Peyer's patch (tissue), 4 donors: ENCODE measurements at regions not wholly inside any gene's neighbourhood (a gene's known extent, or its start where the extent isn't known, plus 50 kb on each side); places are given as distances from the start of the nearest gene placed in this dataset.

ENCODE experiments used
- POLR2A ChIP-seq, 2 donors: fragments of 450-650 bp; IDR thresholded peaks; one replicate each; pipeline ENCODE4 v1.5.1; 2017; ENCODE audit warnings: antibody characterized with exemption in 2 of 2, mild to moderate bottlenecking in 2 of 2, moderate library complexity in 2 of 2
- TF ChIP-seq, protein P1 (sequence below), 6 experiments: fragments of 450-650 bp in 4 of 6; fragments of 200-600 bp in 2 of 6; sonication (generic) in 1 of 6; IDR thresholded peaks; one replicate each; pipeline ENCODE4 v1.5.1; 2017 to 2019; ENCODE audit warnings: antibody characterized with exemption in 6 of 6, mild to moderate bottlenecking in 3 of 6, moderate library complexity in 1 of 6

DNA sequence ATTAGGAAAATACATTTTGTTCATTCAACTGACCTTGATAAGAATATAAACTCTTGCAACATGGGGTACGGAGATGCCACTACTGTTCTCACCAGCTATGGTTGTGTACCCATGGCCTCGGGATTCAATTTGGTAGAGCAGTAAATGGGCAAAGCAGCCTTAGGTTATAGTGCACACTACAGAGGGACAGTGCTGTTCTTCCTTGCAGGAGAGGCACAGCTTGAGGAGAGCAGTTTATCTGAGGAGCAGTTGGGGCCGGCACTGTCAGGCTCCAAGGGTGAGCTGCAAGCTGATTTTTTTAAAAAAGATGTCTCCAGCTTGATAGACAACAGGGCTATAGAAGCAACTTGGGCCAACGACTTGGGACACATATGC lies 82.4 kb downstream of the SLC35B3 start:
- TF ChIP-seq, protein P1, sequence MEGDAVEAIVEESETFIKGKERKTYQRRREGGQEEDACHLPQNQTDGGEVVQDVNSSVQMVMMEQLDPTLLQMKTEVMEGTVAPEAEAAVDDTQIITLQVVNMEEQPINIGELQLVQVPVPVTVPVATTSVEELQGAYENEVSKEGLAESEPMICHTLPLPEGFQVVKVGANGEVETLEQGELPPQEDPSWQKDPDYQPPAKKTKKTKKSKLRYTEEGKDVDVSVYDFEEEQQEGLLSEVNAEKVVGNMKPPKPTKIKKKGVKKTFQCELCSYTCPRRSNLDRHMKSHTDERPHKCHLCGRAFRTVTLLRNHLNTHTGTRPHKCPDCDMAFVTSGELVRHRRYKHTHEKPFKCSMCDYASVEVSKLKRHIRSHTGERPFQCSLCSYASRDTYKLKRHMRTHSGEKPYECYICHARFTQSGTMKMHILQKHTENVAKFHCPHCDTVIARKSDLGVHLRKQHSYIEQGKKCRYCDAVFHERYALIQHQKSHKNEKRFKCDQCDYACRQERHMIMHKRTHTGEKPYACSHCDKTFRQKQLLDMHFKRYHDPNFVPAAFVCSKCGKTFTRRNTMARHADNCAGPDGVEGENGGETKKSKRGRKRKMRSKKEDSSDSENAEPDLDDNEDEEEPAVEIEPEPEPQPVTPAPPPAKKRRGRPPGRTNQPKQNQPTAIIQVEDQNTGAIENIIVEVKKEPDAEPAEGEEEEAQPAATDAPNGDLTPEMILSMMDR (IDR thresholded peaks at IDR 0.05), result no peak
- TF ChIP-seq POLR2A (IDR thresholded peaks at IDR 0.05), result no peak
